HL-60/S4 (cell line): ENCODE measurements at regions not wholly inside any gene's neighbourhood (a gene's known extent, or its start where the extent isn't known, plus 50 kb on each side); places are given as distances from the start of the nearest gene placed in this dataset.

Source experiments
- in situ Hi-C: fragments of 300-500 bp; cut with MboI; formaldehyde crosslinking; loops from 2 replicates; pipeline ENCODE4 v1.14.3; 2022; ENCODE audit warnings: low sequenced_read_pairs

DNA sequence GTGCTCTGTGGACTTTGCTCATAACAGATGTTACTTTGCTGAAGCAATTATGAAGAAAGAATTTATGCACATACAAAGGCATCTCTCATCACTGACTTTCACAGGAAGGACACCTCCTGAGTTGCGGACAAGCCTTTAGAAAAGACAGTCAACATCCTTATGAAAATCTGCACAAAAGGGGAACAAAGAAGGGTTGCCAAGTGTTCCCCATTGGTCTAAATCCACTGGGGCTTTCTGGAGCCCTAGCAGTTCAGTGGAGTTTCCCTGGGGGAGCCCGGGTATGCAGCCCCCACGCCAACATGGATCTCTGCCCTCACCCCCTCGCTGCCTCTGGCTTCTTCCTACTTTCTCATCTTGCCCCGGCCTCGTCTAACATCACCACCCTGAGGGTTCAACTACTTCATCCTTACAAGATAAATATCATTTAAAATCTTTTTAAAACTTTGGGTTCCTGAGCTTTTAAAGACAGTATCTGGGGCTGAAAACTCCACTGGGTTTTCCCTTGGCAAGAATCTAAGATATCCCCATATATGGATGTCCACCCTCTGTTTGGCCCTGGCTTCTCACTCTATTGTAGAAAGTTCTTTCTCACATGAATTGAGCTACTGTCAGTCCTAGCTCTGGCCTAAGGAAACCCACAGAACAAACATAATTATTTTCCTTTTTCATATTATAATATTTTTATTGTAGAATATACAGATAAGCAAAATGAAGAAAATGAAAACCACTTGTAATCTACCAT lies 207.9 kb upstream of the RGMA start:
- in situ Hi-C loops: no loop called here

- in situ Hi-C loops: no loop called here
Measured at GRCh38 chr15:93294896-93295295, 205.9 kb upstream of the RGMA start.

- in situ Hi-C loops: no loop called here
Measured at GRCh38 chr15:93294066-93294465, 205.1 kb upstream of the RGMA start.

- in situ Hi-C loops: no loop called here
Measured at GRCh38 chr15:93291380-93291779, 202.4 kb upstream of the RGMA start.

- in situ Hi-C loops: no loop called here
Measured at GRCh38 chr15:93290618-93290946, 201.6 kb upstream of the RGMA start.

GRCh38 chr15:93289941-93290617 lies 201.1 kb upstream of the RGMA start:
- in situ Hi-C loops: no loop called here

DNA sequence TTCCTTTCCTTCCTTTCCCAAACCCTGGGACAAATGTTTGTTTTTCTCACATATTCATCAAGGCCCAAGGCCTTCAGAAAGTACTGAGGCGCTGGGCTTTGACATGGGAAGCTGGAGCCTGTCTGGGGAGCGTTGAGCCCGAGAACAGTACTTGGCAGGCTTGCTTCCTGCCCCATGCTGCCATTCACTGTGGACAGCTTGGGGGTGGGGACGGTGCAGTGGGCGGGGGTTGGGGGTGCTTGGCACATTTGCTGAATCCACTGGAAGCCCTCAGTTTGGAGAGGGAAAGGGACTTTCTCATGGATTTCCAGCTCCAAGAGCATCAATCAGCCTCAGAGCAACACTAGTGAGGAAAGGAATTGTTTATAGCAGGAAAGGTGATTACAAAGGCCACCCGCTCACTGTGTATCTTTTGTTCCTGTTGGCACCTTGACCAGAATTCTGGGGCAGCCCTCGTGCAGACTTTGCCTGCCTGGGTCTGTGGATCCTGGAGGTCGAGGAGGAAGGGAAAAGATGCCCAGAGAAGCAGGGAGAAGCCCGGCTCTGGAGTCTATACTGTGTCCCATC lies 199.8 kb upstream of the RGMA start:
- in situ Hi-C loops: no loop called here

DNA sequence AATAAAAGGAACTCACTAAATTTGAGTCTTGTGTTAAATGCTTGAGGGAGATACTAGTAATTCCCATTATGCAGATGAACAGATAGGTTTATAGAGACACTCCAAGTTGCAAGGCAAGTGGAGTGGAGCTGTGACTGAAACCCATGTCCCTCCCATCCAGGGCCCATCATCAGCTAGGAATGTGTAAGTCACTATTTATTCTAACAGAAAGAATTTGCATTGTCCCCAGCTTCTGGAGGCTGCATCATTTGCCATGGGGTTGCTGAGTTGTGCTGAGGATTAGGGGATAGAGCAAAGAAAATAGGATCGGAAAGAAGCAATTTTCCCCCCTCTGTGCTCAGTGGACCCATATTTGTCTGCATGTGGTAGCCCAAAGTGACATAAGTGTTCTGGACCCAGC lies 197.4 kb upstream of the RGMA start:
- in situ Hi-C loops: no loop called here

- in situ Hi-C loops: no loop called here
Measured at GRCh38 chr15:93283854-93284253, 194.8 kb upstream of the RGMA start.

- in situ Hi-C loops: no loop called here
Measured at GRCh38 chr15:93282808-93283207, 193.8 kb upstream of the RGMA start.

DNA sequence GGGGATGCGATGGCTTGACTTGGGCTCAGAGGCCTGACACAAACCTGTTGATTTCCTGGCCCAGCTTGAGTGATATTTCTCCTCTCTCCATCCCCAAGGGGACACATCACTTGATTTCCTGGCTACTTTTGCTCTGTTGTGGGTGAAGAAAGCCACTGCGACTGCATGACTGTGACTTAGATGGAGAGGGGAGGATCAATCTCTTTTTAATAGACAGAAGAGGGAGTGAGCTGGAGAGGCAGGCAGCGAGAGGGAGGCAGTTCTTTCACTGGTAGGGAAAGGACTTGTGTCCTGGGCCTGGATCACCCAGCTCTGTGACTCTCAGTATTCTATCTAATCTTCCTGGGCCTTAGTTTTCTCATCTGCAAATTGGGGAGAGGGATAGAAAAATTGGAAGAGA lies 189.8 kb upstream of the RGMA start:
- in situ Hi-C loops: no loop called here

GRCh38 chr15:93278006-93278405 lies 189.0 kb upstream of the RGMA start:
- in situ Hi-C loops: no loop called here

- in situ Hi-C loops: no loop called here
Measured at GRCh38 chr15:93274257-93274656, 185.2 kb upstream of the RGMA start.

GRCh38 chr15:93271871-93272270 lies 182.9 kb upstream of the RGMA start:
- in situ Hi-C loops: no loop called here

DNA sequence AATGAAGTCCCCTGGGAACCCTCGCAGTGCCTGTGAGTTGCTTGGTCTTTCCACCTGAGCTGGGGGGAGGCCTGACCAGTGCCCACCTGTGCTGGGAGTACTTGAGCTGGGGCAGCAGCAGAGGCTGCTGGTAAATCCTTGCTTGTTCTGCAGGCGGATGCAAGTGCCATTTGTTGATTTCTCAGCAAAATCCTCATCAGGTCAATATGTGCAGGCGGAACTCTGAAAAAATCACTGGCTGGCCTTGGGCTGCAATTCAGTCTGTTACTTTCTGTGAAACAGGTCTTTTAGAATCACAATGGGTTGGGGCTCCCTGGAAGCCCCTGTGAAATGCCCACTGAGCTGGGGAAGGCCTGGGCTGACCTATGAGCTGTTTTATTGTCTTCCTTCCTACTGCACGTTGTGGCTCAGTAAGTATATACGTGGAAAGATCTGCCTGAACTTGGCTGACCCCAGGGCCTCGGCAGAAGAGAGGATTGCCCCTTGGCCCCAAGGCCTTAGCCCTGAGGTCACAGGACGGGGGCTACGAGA lies 182.0 kb upstream of the RGMA start:
- in situ Hi-C loops: no loop called here

- in situ Hi-C loops: no loop called here
Measured at GRCh38 chr15:93268066-93268465, 179.1 kb upstream of the RGMA start.

DNA sequence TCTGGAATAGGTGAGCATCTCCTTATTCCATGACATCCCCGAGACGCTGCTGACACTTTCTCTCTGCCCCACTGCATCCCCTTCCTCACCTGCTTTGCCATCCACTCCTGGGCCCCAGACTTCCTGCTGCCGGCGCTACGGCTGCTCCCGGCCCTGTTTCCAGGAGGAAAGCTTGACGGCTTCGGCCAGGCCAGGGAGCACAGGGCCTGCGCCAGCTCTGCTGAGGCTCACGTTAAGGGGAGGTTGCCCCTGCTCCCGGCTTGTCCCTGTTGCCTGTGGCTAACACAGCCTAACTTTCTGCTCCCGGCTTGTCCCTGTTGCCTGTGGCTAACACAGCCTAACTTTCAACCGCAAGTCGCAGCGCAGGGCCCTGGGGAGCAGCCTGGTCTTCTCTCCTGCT lies 177.3 kb upstream of the RGMA start:
- in situ Hi-C loops: no loop called here

GRCh38 chr15:93265111-93265556 lies 176.1 kb upstream of the RGMA start:
- in situ Hi-C loops: no loop called here

DNA sequence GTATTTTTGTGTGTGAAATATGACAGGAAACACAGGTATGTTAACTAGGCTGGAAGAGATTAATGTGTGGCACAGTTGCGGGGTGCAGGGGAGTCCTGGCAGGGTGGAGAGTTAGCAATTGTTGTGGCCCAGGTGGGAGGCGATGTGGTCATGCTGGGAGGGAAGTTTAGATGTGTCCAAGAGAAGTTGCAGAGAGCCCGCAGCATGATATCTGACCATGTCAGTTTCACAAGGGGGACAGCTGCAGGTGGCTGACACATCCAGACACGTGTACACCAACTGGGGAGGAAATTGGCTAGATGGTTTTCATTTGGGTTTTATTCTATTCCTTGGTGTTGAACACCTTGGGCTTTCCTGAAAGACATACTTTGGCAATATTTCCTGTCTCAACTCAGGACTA lies 172.8 kb upstream of the RGMA start:
- in situ Hi-C loops: no loop called here

GRCh38 chr15:93257920-93258319 lies 168.9 kb upstream of the RGMA start:
- in situ Hi-C loops: no loop called here

- in situ Hi-C loops: no loop called here
Measured at GRCh38 chr15:93253681-93254080, 164.7 kb upstream of the RGMA start.

- in situ Hi-C loops: no loop called here
Measured at GRCh38 chr15:93252780-93253179, 163.8 kb upstream of the RGMA start.
